Transverse colon (tissue), 4 donors: ENCODE measurements at regions not wholly inside any gene's neighbourhood (a gene's known extent, or its start where the extent isn't known, plus 50 kb on each side); places are given as distances from the start of the nearest gene placed in this dataset.

Experiments
- DNase-seq: peaks from one replicate; pipeline ENCODE4 v3.0.0-alpha.2; 2019
- H3K27ac ChIP-seq, 4 donors: fragments of 200-600 bp; sonication (generic); 2 replicates each; pipeline ENCODE4 v1.5.1; 2016 to 2018; ENCODE audit warnings: inconsistent platforms in 4 of 4
- H3K27me3 ChIP-seq: fragments of 200-600 bp; sonication (generic); 2 replicates; pipeline ENCODE4 v1.5.1; 2017; ENCODE audit warnings: inconsistent platforms
- H3K36me3 ChIP-seq, 4 donors: fragments of 200-600 bp; sonication (generic); 2 replicates each; pipeline ENCODE4 v1.5.1; 2017 to 2019; ENCODE audit warnings: inconsistent platforms in 4 of 4
- H3K4me1 ChIP-seq, 4 donors: fragments of 200-600 bp; sonication (generic); 2 replicates each; pipeline ENCODE4 v1.5.1; 2017 to 2020; ENCODE audit warnings: inconsistent platforms in 4 of 4
- H3K4me3 ChIP-seq, 4 donors: fragments of 200-600 bp; sonication (generic); 1 replicate in 1 of 4; 2 replicates in 3 of 4; pipeline versions ENCODE4 v1.5.1 to v1.6.1; 2017 to 2019; ENCODE audit warnings: inconsistent platforms in 4 of 4
- H3K9me3 ChIP-seq, 2 donors: fragments of 200-600 bp; sonication (generic); 2 replicates each; pipeline ENCODE4 v1.5.1; 2017 to 2019; ENCODE audit warnings: inconsistent platforms in 2 of 2
- EP300 ChIP-seq: sonication (generic); formaldehyde crosslinking; IDR thresholded peaks from one replicate; pipeline ENCODE4 v1.6.1; 2017; ENCODE audit warnings: antibody characterized with exemption, low read depth
- POLR2A ChIP-seq: fragments of 450-650 bp; IDR thresholded peaks from one replicate; pipeline ENCODE4 v1.6.1; 2016; ENCODE audit warnings: antibody characterized with exemption, mild to moderate bottlenecking, moderate library complexity
- POLR2AphosphoS5 ChIP-seq, 3 donors: sonication (generic); formaldehyde crosslinking; IDR thresholded peaks; one replicate each; pipeline ENCODE4 v1.6.1; 2016; ENCODE audit warnings: antibody characterized with exemption in 3 of 3
- WGBS, 2 donors: methylation state at CpG; one replicate each; pipeline ENCODE4 v1.1.5; 2018; ENCODE audit warnings: low coverage in 1 of 2; 5-methylcytosine and 5-hydroxymethylcytosine counted together
- in situ Hi-C, 4 donors: fragments of 200-750 bp; cut with MboI; loops; one replicate each; pipeline versions ENCODE4 v1.15.0 to v1.15.1; 2017; ENCODE audit warnings: low sequenced_read_pairs in 3 of 4, low pct_ligation_motif_present in 1 of 4, low pct_unique_long_range_greater_than_20kb in 1 of 4
- intact Hi-C: fragments of 100-400 bp; cut with DNase I; formaldehyde crosslinking; loops from one replicate; pipeline ENCODE4 v1.15.1; 2023; ENCODE audit warnings: low total_unique reads
- TF ChIP-seq, protein P1 (sequence below), 5 experiments: fragments of 200-600 bp in 3 of 5; fragments of 450-650 bp in 2 of 5; sonication (generic) in 3 of 5; IDR thresholded peaks; 1 replicate in 2 of 5; 2 replicates in 3 of 5; pipeline ENCODE4 v1.5.1; 2016 to 2017; ENCODE audit warnings: antibody characterized with exemption in 5 of 5, inconsistent platforms in 3 of 5, mild to moderate bottlenecking in 2 of 5, moderate library complexity in 1 of 5

DNA sequence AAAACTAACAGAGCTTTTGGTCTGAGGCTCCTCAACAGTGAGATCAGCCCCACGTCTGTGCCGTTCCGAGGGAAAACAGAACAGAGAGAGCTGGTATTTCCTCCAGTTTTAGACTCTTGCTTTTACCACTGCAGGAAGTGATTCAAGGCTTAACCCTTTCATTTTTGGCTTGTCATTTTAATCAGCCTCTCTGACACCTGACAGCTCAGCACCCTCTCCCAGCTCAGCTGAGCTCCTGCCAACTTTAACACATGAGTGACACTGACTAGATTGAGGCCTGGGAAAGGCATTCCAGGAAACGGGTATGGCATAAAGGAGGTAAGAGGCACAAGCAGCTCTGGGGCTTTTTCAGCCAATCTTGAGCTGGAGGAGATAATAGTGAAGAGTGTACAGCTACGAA is 239.4 kb upstream of the SKOR2 start:
- TF ChIP-seq EP300 (no peak), POLR2AphosphoS5 (IDR thresholded peaks at IDR 0.05) (no peak), POLR2A (no peak)
- TF ChIP-seq, protein P1, sequence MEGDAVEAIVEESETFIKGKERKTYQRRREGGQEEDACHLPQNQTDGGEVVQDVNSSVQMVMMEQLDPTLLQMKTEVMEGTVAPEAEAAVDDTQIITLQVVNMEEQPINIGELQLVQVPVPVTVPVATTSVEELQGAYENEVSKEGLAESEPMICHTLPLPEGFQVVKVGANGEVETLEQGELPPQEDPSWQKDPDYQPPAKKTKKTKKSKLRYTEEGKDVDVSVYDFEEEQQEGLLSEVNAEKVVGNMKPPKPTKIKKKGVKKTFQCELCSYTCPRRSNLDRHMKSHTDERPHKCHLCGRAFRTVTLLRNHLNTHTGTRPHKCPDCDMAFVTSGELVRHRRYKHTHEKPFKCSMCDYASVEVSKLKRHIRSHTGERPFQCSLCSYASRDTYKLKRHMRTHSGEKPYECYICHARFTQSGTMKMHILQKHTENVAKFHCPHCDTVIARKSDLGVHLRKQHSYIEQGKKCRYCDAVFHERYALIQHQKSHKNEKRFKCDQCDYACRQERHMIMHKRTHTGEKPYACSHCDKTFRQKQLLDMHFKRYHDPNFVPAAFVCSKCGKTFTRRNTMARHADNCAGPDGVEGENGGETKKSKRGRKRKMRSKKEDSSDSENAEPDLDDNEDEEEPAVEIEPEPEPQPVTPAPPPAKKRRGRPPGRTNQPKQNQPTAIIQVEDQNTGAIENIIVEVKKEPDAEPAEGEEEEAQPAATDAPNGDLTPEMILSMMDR (IDR thresholded peaks at IDR 0.05) = no peak
- no peak for DNase-seq
- Histone ChIP-seq H3K27me3 (no peaks in the 10 kb centered on the region), H3K36me3 (no peaks in the 10 kb centered on the region), H3K9me3 (no peaks in the 10 kb centered on the region), H3K4me1 (no peaks in the 10 kb centered on the region), H3K4me3 (no peak overlapping the region), H3K27ac (no peak overlapping the region)
- in situ Hi-C loops (loop anchor here in 1 of 4 donors (10.0 kb wide), 1 partner anchor 64 kb away; no protein-coding TSS in a partner anchor), intact Hi-C loops (no loop called here)
- WGBS, 2 donors = 41 to 49% methylated on average over 5 of the region's 5 CpGs

GRCh38 chr18:47485221-47485797 is 233.8 kb upstream of the SKOR2 start:
- Histone ChIP-seq H3K9me3 (no peaks in the 10 kb centered on the region), H3K27me3 (peaks cover 6% of the 10 kb centered on the region), H3K36me3 (no peaks in the 10 kb centered on the region), H3K4me3 (no peak overlapping the region), H3K27ac (no peak overlapping the region), H3K4me1 (no peaks in the 10 kb centered on the region)
- 60 to 62% methylated on average over 1 to 5 of the region's 5 CpGs for WGBS, 2 donors
- no peak for DNase-seq
- in situ Hi-C loops = no loop called here
- TF ChIP-seq, protein P1 (IDR thresholded peaks at IDR 0.05) = no peak
- TF ChIP-seq EP300 (no peak), POLR2A (no peak), POLR2AphosphoS5 (IDR thresholded peaks at IDR 0.05) (no peak)
- intact Hi-C loops = no loop called here

GRCh38 chr18:47484068-47484467 is 232.6 kb upstream of the SKOR2 start:
- Histone ChIP-seq H3K27ac (no peak overlapping the region), H3K36me3 (no peaks in the 10 kb centered on the region), H3K4me1 (no peaks in the 10 kb centered on the region), H3K27me3 (peaks cover 6% of the 10 kb centered on the region), H3K4me3 (no peak overlapping the region), H3K9me3 (no peaks in the 10 kb centered on the region)
- TF ChIP-seq POLR2AphosphoS5 (IDR thresholded peaks at IDR 0.05) (no peak), POLR2A (no peak), EP300 (no peak)
- TF ChIP-seq, protein P1 (IDR thresholded peaks at IDR 0.05) = no peak
- intact Hi-C loops = no loop called here
- WGBS, 2 donors = 59 to 65% methylated on average over 2 of the region's 2 CpGs
- in situ Hi-C loops = no loop called here
- no peak for DNase-seq

GRCh38 chr18:47480166-47480565 is 228.7 kb upstream of the SKOR2 start:
- H3K27me3 ChIP-seq = peaks cover 6% of the 10 kb centered on the region
- H3K4me1 ChIP-seq = no peaks in the 10 kb centered on the region
- intact Hi-C loops = no loop called here
- no peak for DNase-seq
- H3K36me3 ChIP-seq = no peaks in the 10 kb centered on the region
- no peak overlapping the region for H3K4me3 ChIP-seq
- no peak overlapping the region for H3K27ac ChIP-seq
- no peak for TF ChIP-seq POLR2A
- TF ChIP-seq, protein P1 (IDR thresholded peaks at IDR 0.05) = no peak
- TF ChIP-seq EP300 = no peak
- no peak for TF ChIP-seq POLR2AphosphoS5 (IDR thresholded peaks at IDR 0.05)
- in situ Hi-C loops = no loop called here
- no peaks in the 10 kb centered on the region for H3K9me3 ChIP-seq
- 73 to 79% methylated on average over 2 to 4 of the region's 4 CpGs for WGBS, 2 donors
